ENCODE measurements at regions not wholly inside any gene's neighbourhood (a gene's known extent, or its start where the extent isn't known, plus 50 kb on each side); places are given as distances from the start of the nearest gene placed in this dataset.

DNA sequence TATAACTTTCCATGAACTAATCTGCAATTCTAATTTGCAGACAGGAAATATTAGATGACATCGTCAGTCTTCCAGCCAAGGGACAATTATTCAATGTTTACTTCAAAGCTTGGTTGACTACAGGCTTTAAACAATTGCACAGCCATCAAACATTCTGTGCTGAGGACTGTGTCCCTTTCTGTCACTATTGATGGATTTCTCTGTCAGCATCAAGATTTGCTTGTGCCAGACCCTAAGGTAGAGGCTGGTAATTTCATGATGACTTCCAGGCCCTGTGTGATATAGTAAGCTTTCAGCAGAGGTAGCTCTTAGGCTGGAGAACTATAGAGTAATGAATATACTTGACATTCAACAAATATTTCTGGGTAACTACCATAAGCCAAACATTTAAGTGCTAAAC is 229.3 kb upstream of the ACTBL2 start:
- DNase-seq (ENCODE audit: low spot score in 2 of 2), result no peak
- TF ChIP-seq CTCF (IDR thresholded peaks at IDR 0.05) (no peak), POLR2A (IDR thresholded peaks at IDR 0.05) (no peak)
- WGBS, 2 donors, result 80 to 83% methylated on average over 1 of the region's 1 CpG
- intact Hi-C loops (cut with DNase I; ENCODE audit: low total_unique reads), result no loop called here
- no peak overlapping the region for H3K4me3 ChIP-seq (ENCODE audit: low read depth, poor library complexity, severe bottlenecking)

DNA sequence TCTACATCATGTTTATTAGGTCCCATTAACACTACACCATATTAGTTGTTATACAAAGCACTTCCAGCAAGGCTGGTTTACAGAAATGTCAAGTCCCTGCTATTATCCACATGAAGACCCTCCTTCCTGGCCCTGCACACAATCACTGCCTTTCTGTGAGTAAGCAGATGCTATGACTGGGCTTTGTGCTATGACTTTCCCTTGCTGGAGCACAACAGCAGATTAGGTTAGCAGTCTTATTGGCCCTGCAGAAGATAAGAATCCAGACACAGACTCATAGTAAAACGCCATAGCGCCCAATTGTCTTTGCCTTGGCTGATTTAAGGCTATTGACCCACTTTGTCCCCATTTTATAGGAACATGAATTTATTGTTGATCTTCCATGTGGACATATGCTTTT is 228.9 kb upstream of the ACTBL2 start:
- no peak overlapping the region for H3K4me3 ChIP-seq (ENCODE audit: low read depth, poor library complexity, severe bottlenecking)
- DNase-seq (ENCODE audit: low spot score in 2 of 2), result no peak
- intact Hi-C loops (cut with DNase I; ENCODE audit: low total_unique reads), result no loop called here
- TF ChIP-seq CTCF (IDR thresholded peaks at IDR 0.05), result no peak
- TF ChIP-seq POLR2A (IDR thresholded peaks at IDR 0.05), result no peak
- WGBS, 2 donors, result 88% methylated on average over 2 of the region's 2 CpGs

DNA sequence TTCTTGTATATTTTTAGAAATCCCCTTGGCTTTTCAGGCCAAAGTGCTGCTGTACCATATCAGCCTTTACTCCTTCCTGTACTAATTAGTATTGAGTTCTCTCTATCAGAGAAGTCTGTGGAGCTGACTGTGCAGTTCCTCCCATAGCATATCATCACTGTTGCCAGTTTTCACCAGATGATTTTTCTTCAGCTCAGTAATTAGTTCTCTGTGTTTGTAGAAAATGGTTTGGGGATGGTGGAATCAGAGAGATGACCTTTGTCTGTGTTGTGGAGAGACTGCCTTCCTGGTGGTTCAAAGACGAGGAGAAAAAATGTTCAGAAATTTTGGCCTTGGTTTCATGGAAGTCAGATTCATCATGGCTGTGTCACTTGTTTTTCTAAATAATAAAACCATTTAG is 227.5 kb upstream of the ACTBL2 start:
- no peak for DNase-seq (ENCODE audit: low spot score in 2 of 2)
- intact Hi-C loops (cut with DNase I; ENCODE audit: low total_unique reads), result no loop called here
- TF ChIP-seq CTCF (IDR thresholded peaks at IDR 0.05) (no peak), POLR2A (IDR thresholded peaks at IDR 0.05) (no peak)
- no peak overlapping the region for H3K4me3 ChIP-seq (ENCODE audit: low read depth, poor library complexity, severe bottlenecking)
- 79 to 92% methylated on average over 1 of the region's 1 CpG for whole genome bisulfite sequencing, 2 donors

DNA sequence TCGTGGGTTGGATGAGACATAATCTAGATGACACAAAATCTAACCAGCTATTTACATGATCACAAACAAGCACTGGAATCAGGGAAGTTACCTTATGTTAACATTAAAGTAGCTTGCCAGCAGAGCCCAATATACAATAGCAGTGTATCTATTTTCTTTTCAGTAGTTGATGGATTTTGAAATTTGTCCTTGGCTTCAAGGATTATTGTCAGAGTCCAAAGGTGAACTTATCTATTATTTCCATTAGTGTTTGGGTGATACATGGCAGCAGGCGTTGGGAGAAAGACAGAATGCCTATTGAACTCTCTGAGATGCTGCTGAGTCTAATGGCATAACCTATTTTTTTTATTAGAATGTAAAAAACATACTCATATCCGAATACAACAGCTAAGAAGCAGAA is 223.2 kb upstream of the ACTBL2 start:
- TF ChIP-seq CTCF (IDR thresholded peaks at IDR 0.05), result no peak
- TF ChIP-seq POLR2A (IDR thresholded peaks at IDR 0.05), result no peak
- intact Hi-C loops (cut with DNase I; ENCODE audit: low total_unique reads), result no loop called here
- DNase-seq (ENCODE audit: low spot score in 2 of 2), result no peak
- H3K4me3 ChIP-seq (ENCODE audit: low read depth, poor library complexity, severe bottlenecking), result no peak overlapping the region
- WGBS, 2 donors, result 58 to 76% methylated on average over 3 of the region's 3 CpGs

DNA sequence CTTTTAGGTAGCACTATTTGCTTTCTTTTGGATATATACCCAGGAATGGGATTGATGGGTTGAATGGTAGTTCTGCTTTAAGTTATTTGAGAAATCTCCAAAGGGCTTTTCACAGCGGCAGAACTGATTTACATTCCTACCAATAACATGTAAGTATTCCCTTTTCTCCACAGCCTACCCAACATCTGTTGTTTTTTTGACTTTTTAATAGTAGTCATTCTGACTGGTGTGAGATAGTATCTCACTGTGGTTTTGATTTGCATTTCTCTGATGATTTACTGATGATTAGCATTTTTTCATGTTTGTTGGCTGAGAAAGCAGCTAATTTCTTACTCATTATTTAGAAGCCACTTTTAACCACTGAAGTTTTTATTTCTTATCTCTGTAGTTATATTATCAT is 221.1 kb upstream of the ACTBL2 start:
- TF ChIP-seq CTCF (IDR thresholded peaks at IDR 0.05) (no peak), POLR2A (IDR thresholded peaks at IDR 0.05) (no peak)
- H3K4me3 ChIP-seq (ENCODE audit: low read depth, poor library complexity, severe bottlenecking), result no peak overlapping the region
- 50 to 58% methylated on average over 1 of the region's 1 CpG for WGBS, 2 donors
- intact Hi-C loops (cut with DNase I; ENCODE audit: low total_unique reads), result no loop called here
- no peak for DNase-seq (ENCODE audit: low spot score in 2 of 2)

- 95% methylated on average over 2 of the region's 2 CpGs for WGBS, 2 donors
- intact Hi-C loops (cut with DNase I; ENCODE audit: low total_unique reads), result no loop called here
- no peak overlapping the region for H3K4me3 ChIP-seq (ENCODE audit: low read depth, poor library complexity, severe bottlenecking)
- DNase-seq (ENCODE audit: low spot score in 2 of 2), result no peak
- TF ChIP-seq POLR2A (IDR thresholded peaks at IDR 0.05) (no peak), CTCF (IDR thresholded peaks at IDR 0.05) (no peak)
Measured at GRCh38 chr5:57700484-57700883, 217.9 kb upstream of the ACTBL2 start.

Data from lower leg skin (tissue), 4 donors.